ENCODE measurements at regions not wholly inside any gene's neighbourhood (a gene's known extent, or its start where the extent isn't known, plus 50 kb on each side); places are given as distances from the start of the nearest gene placed in this dataset.

GRCh38 chr12:74722709-74723108 is 185.1 kb downstream of the ATXN7L3B start:
- TF ChIP-seq CTCF (conservative IDR thresholded peaks at IDR 0.05; ENCODE audit: control insufficient read depth, insufficient read depth, low read depth, low read length), result no peak
- no peak overlapping the region for H3K4me3 ChIP-seq (ENCODE audit: control insufficient read depth, low read depth, low read length)
- no peak for DNase-seq (ENCODE audit: low read depth)

- TF ChIP-seq CTCF (conservative IDR thresholded peaks at IDR 0.05; ENCODE audit: control insufficient read depth, insufficient read depth, low read depth, low read length), result no peak
- DNase-seq (ENCODE audit: low read depth), result no peak
- no peak overlapping the region for H3K4me3 ChIP-seq (ENCODE audit: control insufficient read depth, low read depth, low read length)
Measured at GRCh38 chr12:74725154-74725553, 187.5 kb downstream of the ATXN7L3B start.

GRCh38 chr12:74728006-74728405 is 190.4 kb downstream of the ATXN7L3B start:
- DNase-seq (ENCODE audit: low read depth), result no peak
- H3K4me3 ChIP-seq (ENCODE audit: control insufficient read depth, low read depth, low read length), result no peak overlapping the region
- TF ChIP-seq CTCF (conservative IDR thresholded peaks at IDR 0.05; ENCODE audit: control insufficient read depth, insufficient read depth, low read depth, low read length), result no peak

- DNase-seq (ENCODE audit: low read depth), result no peak
- no peak for TF ChIP-seq CTCF (conservative IDR thresholded peaks at IDR 0.05; ENCODE audit: control insufficient read depth, insufficient read depth, low read depth, low read length)
- H3K4me3 ChIP-seq (ENCODE audit: control insufficient read depth, low read depth, low read length), result no peak overlapping the region
Measured at GRCh38 chr12:74732164-74732784, 194.6 kb downstream of the ATXN7L3B start.

GRCh38 chr12:74732826-74733225 is 195.2 kb downstream of the ATXN7L3B start:
- no peak for DNase-seq (ENCODE audit: low read depth)
- no peak overlapping the region for H3K4me3 ChIP-seq (ENCODE audit: control insufficient read depth, low read depth, low read length)
- no peak for TF ChIP-seq CTCF (conservative IDR thresholded peaks at IDR 0.05; ENCODE audit: control insufficient read depth, insufficient read depth, low read depth, low read length)

GRCh38 chr12:74741112-74741511 is 203.5 kb downstream of the ATXN7L3B start:
- H3K4me3 ChIP-seq (ENCODE audit: control insufficient read depth, low read depth, low read length), result no peak overlapping the region
- DNase-seq (ENCODE audit: low read depth), result no peak
- no peak for TF ChIP-seq CTCF (conservative IDR thresholded peaks at IDR 0.05; ENCODE audit: control insufficient read depth, insufficient read depth, low read depth, low read length)

- DNase-seq (ENCODE audit: low read depth), result peak; percentile 10
- no peak overlapping the region for H3K4me3 ChIP-seq (ENCODE audit: control insufficient read depth, low read depth, low read length)
- no peak for TF ChIP-seq CTCF (conservative IDR thresholded peaks at IDR 0.05; ENCODE audit: control insufficient read depth, insufficient read depth, low read depth, low read length)
Measured at GRCh38 chr12:74747305-74747704, 209.7 kb downstream of the ATXN7L3B start.
